ENCODE measurements at regions not wholly inside any gene's neighbourhood (a gene's known extent, or its start where the extent isn't known, plus 50 kb on each side); places are given as distances from the start of the nearest gene placed in this dataset.
A peak's percentile ranks its signal among the peaks of the same experiment; 100 is the strongest.

DNA sequence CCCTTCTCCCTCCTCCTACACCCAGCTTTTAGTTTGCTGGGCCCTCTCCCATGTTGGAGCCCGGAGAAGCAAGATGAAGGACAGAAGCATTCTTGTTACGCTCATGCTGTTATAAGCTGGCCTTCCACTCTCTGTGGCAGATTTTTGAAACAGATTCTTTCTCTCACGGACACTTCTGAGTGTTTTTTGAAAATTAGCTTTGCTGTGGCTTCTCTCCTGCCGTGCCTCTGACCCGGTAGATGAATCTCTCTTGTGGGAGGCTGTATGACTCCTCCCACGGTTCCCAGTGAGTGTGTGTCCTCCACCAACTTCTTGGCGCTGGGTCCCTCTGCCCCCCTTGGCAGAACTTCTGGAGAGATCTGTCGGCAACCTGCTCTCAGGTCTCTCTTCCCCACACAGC is 269.3 kb upstream of the MYT1L start:
- TF ChIP-seq, protein P1, sequence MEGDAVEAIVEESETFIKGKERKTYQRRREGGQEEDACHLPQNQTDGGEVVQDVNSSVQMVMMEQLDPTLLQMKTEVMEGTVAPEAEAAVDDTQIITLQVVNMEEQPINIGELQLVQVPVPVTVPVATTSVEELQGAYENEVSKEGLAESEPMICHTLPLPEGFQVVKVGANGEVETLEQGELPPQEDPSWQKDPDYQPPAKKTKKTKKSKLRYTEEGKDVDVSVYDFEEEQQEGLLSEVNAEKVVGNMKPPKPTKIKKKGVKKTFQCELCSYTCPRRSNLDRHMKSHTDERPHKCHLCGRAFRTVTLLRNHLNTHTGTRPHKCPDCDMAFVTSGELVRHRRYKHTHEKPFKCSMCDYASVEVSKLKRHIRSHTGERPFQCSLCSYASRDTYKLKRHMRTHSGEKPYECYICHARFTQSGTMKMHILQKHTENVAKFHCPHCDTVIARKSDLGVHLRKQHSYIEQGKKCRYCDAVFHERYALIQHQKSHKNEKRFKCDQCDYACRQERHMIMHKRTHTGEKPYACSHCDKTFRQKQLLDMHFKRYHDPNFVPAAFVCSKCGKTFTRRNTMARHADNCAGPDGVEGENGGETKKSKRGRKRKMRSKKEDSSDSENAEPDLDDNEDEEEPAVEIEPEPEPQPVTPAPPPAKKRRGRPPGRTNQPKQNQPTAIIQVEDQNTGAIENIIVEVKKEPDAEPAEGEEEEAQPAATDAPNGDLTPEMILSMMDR (IDR thresholded peaks at IDR 0.05; ENCODE audit: poor library complexity, severe bottlenecking) = no peak
- Histone ChIP-seq H3K27ac (ENCODE audit: poor library complexity, severe bottlenecking) (no peak overlapping the region), H3K27me3 (ENCODE audit: insufficient read depth, poor library complexity, severe bottlenecking) (no peaks in the 10 kb centered on the region), H3K4me1 (ENCODE audit: insufficient read depth, poor library complexity, severe bottlenecking) (no peaks in the 10 kb centered on the region), H3K4me3 (ENCODE audit: severe bottlenecking) (no peak overlapping the region), H3K9me3 (ENCODE audit: severe bottlenecking) (no peaks in the 10 kb centered on the region), H3K36me3 (ENCODE audit: low read depth) (no peaks in the 10 kb centered on the region)
- ATAC-seq (ENCODE audit: low read depth) = no peak
- no peak for DNase-seq (ENCODE audit: low spot score)

DNA sequence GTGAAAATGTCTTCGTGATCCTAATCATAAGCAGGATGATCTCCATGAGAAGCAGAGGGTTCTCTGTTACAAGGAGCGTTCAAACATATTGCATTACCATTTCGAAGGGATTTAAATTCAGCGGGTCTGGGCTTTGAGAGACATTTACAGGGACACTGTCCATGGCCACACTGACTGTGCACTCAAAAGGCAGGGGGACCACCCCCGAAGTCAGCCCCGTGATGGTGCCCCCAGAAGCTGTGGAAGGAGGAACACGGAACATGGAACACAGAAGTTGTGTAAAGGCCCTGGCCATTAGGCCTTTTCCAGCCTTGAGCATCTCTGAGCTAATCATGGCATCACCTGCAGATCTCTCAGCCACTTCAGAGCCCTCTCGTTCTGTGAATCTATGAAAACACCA is 268.4 kb upstream of the MYT1L start:
- ATAC-seq (ENCODE audit: low read depth) (no peak), DNase-seq (ENCODE audit: low spot score) (no peak)
- Histone ChIP-seq H3K36me3 (ENCODE audit: low read depth) (no peaks in the 10 kb centered on the region), H3K4me1 (ENCODE audit: insufficient read depth, poor library complexity, severe bottlenecking) (no peaks in the 10 kb centered on the region), H3K27ac (ENCODE audit: poor library complexity, severe bottlenecking) (no peak overlapping the region), H3K27me3 (ENCODE audit: insufficient read depth, poor library complexity, severe bottlenecking) (no peaks in the 10 kb centered on the region), H3K9me3 (ENCODE audit: severe bottlenecking) (no peaks in the 10 kb centered on the region), H3K4me3 (ENCODE audit: severe bottlenecking) (no peak overlapping the region)
- TF ChIP-seq, protein P1 (IDR thresholded peaks at IDR 0.05; ENCODE audit: poor library complexity, severe bottlenecking) = no peak

DNA sequence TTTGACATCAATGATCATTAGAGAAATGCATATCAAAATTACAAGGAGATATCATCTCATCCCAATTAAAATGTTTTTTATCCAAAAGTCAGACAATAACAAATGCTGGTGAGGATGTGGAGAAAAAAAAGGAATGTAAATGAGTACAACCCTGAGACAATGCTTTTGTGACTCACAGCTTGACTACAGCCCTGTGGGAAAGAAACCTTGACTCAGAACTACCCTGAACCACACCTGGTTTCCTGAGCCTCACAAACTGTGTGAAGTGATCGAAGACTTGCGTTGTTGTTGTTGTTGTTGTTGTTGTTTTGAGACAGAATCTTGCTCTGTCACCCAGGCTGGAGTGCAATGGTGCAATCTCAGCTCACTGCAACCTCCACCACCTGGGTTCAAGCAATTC is 266.6 kb upstream of the MYT1L start:
- ATAC-seq (ENCODE audit: low read depth) (peak; percentile 41; the same call in 2 of the 3 replicates), DNase-seq (ENCODE audit: low spot score) (no peak)
- Histone ChIP-seq H3K27me3 (ENCODE audit: insufficient read depth, poor library complexity, severe bottlenecking) (no peaks in the 10 kb centered on the region), H3K36me3 (ENCODE audit: low read depth) (no peaks in the 10 kb centered on the region), H3K4me1 (ENCODE audit: insufficient read depth, poor library complexity, severe bottlenecking) (no peaks in the 10 kb centered on the region), H3K9me3 (ENCODE audit: severe bottlenecking) (no peaks in the 10 kb centered on the region), H3K27ac (ENCODE audit: poor library complexity, severe bottlenecking) (no peak overlapping the region), H3K4me3 (ENCODE audit: severe bottlenecking) (no peak overlapping the region)
- TF ChIP-seq, protein P1 (IDR thresholded peaks at IDR 0.05; ENCODE audit: poor library complexity, severe bottlenecking) = no peak

DNA sequence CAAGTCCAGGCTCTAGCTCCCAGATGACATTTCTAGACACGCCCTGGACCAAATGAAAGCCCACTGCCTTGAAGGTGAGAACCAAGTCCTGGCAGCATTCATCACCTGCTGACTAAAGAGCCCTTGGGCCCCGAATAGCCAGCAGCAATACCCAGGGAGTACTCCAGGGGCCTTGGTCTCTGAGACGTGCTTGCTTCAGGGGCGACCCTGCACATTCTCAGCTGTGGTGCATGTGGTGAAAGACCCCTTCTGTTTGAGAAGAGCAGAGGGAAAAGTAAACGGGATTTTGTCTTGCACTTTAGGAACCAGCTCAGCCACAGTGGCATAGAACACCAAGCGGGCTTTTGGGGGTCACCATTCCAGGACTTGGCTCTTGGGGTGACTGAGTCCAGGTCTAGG is 260.5 kb upstream of the MYT1L start:
- Histone ChIP-seq H3K9me3 (ENCODE audit: severe bottlenecking) (no peaks in the 10 kb centered on the region), H3K27me3 (ENCODE audit: insufficient read depth, poor library complexity, severe bottlenecking) (no peaks in the 10 kb centered on the region), H3K4me1 (ENCODE audit: insufficient read depth, poor library complexity, severe bottlenecking) (no peaks in the 10 kb centered on the region), H3K4me3 (ENCODE audit: severe bottlenecking) (no peak overlapping the region), H3K36me3 (ENCODE audit: low read depth) (no peaks in the 10 kb centered on the region), H3K27ac (ENCODE audit: poor library complexity, severe bottlenecking) (no peak overlapping the region)
- no peak for DNase-seq (ENCODE audit: low spot score)
- no peak for ATAC-seq (ENCODE audit: low read depth)
- TF ChIP-seq, protein P1 (IDR thresholded peaks at IDR 0.05; ENCODE audit: poor library complexity, severe bottlenecking) = no peak

DNA sequence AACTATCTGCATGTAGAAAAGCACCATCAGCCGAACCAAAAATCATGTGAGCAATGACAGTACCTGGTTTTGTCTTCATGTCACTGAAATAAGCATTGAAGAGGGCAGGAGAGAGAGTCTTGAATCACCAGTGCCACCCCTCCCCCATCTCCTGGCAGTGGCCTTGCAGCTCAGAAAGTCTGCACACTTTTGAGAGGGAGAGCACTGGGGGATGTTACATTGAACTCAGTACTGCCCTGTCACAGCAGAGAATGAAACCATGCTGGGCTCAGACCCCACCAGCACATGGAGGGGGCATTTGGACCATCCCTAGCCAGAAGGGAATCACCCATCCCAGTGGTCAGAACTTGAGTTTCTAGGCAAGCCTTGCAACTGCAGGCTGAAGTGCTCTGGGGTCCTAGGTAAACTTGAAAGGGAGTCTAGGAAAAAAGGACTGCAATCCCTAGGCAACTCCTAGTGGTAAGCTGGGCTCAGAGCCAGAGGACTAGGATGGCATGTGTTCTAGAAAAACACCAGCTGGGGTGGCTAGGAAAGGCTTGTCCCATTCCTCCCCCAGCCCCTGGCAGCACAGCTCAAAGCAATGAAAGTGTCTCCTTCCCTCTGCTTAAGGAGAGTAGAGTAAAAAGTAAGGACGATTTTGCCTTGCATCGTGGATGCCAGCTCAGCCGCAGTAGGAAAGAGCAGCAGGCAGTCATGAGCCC is 259.9 kb upstream of the MYT1L start:
- Histone ChIP-seq H3K27me3 (ENCODE audit: insufficient read depth, poor library complexity, severe bottlenecking) (no peaks in the 10 kb centered on the region), H3K4me3 (ENCODE audit: severe bottlenecking) (no peak overlapping the region), H3K4me1 (ENCODE audit: insufficient read depth, poor library complexity, severe bottlenecking) (no peaks in the 10 kb centered on the region), H3K36me3 (ENCODE audit: low read depth) (no peaks in the 10 kb centered on the region), H3K27ac (ENCODE audit: poor library complexity, severe bottlenecking) (no peak overlapping the region), H3K9me3 (ENCODE audit: severe bottlenecking) (no peaks in the 10 kb centered on the region)
- DNase-seq (ENCODE audit: low spot score) (no peak), ATAC-seq (ENCODE audit: low read depth) (no peak)
- TF ChIP-seq, protein P1 (IDR thresholded peaks at IDR 0.05; ENCODE audit: poor library complexity, severe bottlenecking) = no peak

Data from RWPE2 (cell line).